HFFc6 (cell line): ENCODE measurements at regions not wholly inside any gene's neighbourhood (a gene's known extent, or its start where the extent isn't known, plus 50 kb on each side); places are given as distances from the start of the nearest gene placed in this dataset.

ENCODE experiments used
- DNase-seq: peaks from one replicate; pipeline ENCODE4 v3.0.0-alpha.2; 2018
- H3K27ac Mint-ChIP-seq: 2 replicates; pipeline ENCODE4 v1.8.0; 2020; ENCODE audit warnings: mild to moderate bottlenecking, mixed read lengths
- H3K27me3 Mint-ChIP-seq: 2 replicates; pipeline ENCODE4 v1.8.0; 2021; ENCODE audit warnings: mild to moderate bottlenecking, moderate library complexity, mixed read lengths; ENCODE audit not compliant: insufficient read depth
- H3K36me3 Mint-ChIP-seq: 2 replicates; pipeline ENCODE4 v1.8.0; 2021; ENCODE audit warnings: low read depth, mixed read lengths
- H3K4me1 Mint-ChIP-seq: 2 replicates; pipeline ENCODE4 v1.8.0; 2020; ENCODE audit warnings: low read depth, mixed read lengths
- H3K4me3 Mint-ChIP-seq: 2 replicates; pipeline ENCODE4 v1.8.0; 2020; ENCODE audit warnings: mild to moderate bottlenecking, moderate library complexity, mixed read lengths
- H3K9me3 Mint-ChIP-seq: 2 replicates; pipeline ENCODE4 v1.8.0; 2020; ENCODE audit warnings: mild to moderate bottlenecking, mixed read lengths
- TF ChIP-seq, protein P1 (sequence below): fragments of 200-600 bp; sonication (generic); IDR thresholded peaks from 2 replicates; pipeline ENCODE4 v1.5.0; 2021; ENCODE audit warnings: antibody characterized with exemption, mild to moderate bottlenecking

DNA sequence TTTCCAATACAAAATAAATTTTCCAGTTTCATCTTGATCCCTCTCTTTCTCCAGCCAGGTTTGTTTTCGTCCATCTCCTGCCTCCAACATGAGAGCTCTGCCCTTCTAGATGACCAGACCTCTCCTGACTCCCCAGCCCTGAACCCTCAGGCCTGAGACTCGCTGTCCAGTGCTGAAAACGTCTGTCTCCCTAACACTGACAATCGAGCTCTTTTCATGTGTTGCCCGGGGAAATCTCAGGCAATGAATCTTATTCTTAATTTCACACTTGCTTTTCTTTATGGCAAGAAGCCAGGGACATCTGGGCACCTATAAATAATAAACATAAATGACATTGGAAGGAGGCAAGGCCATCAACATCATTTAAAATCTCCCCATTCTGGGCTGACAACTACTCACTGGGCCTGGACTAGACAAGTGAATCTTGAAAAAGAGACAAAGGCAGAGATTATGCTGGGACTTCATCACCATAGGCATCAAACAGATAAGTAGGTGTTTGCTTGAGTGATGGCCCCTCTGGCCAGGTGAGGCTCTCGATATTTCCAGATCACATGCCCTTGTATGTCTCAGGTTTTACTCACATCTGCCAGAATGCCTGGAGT lies 274.5 kb upstream of the B3GAT1 start:
- Mint-ChIP-seq H3K27me3 (no peaks in the 10 kb centered on the region; the same call in 1 of the 2 replicates), H3K9me3 (peaks cover 31% of the 10 kb centered on the region), H3K27ac (no peak overlapping the region), H3K4me3 (no peak overlapping the region), H3K36me3 (peaks cover 8% of the 10 kb centered on the region; the same call in 1 of the 2 replicates), H3K4me1 (no peaks in the 10 kb centered on the region)
- DNase-seq = no peak
- TF ChIP-seq, protein P1, sequence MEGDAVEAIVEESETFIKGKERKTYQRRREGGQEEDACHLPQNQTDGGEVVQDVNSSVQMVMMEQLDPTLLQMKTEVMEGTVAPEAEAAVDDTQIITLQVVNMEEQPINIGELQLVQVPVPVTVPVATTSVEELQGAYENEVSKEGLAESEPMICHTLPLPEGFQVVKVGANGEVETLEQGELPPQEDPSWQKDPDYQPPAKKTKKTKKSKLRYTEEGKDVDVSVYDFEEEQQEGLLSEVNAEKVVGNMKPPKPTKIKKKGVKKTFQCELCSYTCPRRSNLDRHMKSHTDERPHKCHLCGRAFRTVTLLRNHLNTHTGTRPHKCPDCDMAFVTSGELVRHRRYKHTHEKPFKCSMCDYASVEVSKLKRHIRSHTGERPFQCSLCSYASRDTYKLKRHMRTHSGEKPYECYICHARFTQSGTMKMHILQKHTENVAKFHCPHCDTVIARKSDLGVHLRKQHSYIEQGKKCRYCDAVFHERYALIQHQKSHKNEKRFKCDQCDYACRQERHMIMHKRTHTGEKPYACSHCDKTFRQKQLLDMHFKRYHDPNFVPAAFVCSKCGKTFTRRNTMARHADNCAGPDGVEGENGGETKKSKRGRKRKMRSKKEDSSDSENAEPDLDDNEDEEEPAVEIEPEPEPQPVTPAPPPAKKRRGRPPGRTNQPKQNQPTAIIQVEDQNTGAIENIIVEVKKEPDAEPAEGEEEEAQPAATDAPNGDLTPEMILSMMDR = no peak

DNA sequence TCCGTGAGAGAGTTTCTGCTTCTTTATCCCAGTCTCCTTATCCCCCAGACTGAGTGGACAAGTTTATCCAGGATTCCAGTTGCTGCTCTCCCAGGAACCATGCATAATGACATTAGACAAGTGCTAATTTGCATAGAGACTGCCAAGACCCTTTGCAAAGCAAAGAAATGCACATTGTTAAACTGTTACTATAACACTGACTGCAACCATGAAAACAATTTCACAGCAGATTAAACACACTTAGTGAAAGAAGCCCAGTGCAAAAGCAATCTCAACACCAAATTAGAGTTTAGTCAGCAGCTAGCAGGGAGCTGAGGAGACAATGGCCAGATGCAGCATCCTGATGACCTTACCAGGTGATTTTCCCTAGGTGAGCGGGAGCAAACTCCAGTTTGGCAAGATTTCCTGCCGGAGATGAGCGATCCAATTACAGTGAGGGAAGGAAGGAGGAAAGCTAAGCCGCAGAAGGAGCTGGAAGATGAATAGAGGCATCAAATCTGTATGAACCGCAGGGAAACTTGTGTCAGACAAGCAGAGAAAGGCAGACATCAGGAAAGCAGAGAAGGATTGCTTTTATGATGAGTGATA lies 273.8 kb upstream of the B3GAT1 start:
- Mint-ChIP-seq H3K4me1 (no peaks in the 10 kb centered on the region), H3K4me3 (no peak overlapping the region), H3K36me3 (peaks cover 8% of the 10 kb centered on the region; the same call in 1 of the 2 replicates), H3K27me3 (no peaks in the 10 kb centered on the region), H3K27ac (no peak overlapping the region), H3K9me3 (peaks cover 30% of the 10 kb centered on the region)
- TF ChIP-seq, protein P1 = no peak
- DNase-seq = no peak

DNA sequence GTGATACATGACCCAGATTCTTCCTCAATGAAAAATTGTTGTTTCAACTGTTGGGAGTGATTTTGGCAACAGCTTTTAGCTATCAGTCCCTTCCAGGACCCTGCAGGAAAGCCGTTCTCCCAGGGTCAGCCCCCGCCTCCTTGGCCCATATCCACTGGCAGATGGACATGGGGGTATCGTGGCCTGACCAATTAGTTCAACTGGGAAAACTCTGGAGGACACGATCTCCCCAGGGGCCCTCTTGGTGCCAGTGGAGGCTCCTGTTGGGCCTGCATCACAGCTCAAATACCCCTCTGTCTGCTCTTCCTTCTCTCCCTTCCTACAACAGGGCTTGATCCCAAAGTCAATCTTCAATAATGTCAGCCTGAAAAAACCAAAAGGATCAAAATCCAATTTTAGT lies 272.5 kb upstream of the B3GAT1 start:
- no peak overlapping the region for H3K4me3 Mint-ChIP-seq
- no peak for DNase-seq
- H3K27ac Mint-ChIP-seq = no peak overlapping the region
- H3K9me3 Mint-ChIP-seq = peaks cover 39% of the 10 kb centered on the region
- H3K27me3 Mint-ChIP-seq = peaks cover 1% of the 10 kb centered on the region; the same call in 1 of the 2 replicates
- TF ChIP-seq, protein P1 = no peak
- H3K4me1 Mint-ChIP-seq = no peaks in the 10 kb centered on the region
- peaks cover 8% of the 10 kb centered on the region; the same call in 1 of the 2 replicates for H3K36me3 Mint-ChIP-seq

DNA sequence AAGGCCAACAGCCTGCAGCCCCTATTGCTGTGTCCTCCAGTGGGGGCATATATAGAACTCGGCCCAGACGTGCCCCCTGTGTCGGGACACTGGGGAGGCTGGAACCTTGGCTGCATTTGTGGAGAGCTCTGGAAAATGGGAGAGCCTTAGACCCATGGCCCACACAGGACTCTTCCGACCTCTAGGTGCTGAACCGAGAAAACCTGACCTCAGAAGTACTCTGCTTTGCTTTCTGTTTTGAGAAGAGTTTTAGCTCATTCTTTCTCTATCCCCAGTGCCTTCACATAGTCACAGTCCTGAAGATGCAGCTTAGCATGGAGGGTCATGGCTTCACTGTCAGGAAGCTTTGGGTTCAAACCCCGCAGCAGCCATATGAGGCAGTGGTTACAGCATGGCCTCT lies 271.8 kb upstream of the B3GAT1 start:
- Mint-ChIP-seq H3K27ac (no peak overlapping the region), H3K36me3 (peaks cover 8% of the 10 kb centered on the region; the same call in 1 of the 2 replicates), H3K27me3 (peaks cover 1% of the 10 kb centered on the region; the same call in 1 of the 2 replicates), H3K4me3 (no peak overlapping the region), H3K4me1 (no peaks in the 10 kb centered on the region), H3K9me3 (peaks cover 46% of the 10 kb centered on the region)
- no peak for DNase-seq
- TF ChIP-seq, protein P1 = no peak

DNA sequence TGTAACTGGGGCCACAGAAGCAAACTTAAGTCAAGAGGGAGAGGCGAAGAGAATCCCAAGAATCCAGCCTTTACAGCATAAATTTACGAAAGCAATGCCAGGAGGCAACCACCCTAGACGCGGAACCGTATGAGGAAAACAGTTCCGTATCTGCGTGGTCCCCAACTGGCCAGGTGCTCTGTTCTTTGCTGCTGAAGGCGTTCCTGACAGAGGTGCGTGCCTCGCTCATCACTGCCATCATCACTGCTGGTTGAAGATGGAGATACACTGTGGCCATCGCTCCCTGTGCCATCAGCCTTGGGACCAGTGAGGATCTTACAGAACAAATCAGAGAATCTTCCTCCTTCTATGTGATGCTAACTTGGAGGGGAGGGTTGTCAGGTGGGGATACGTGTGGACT lies 270.5 kb upstream of the B3GAT1 start:
- Mint-ChIP-seq H3K4me3 (no peak overlapping the region), H3K9me3 (peaks cover 52% of the 10 kb centered on the region), H3K36me3 (peaks cover 8% of the 10 kb centered on the region; the same call in 1 of the 2 replicates), H3K27ac (no peak overlapping the region), H3K4me1 (no peaks in the 10 kb centered on the region), H3K27me3 (peaks cover 1% of the 10 kb centered on the region; the same call in 1 of the 2 replicates)
- TF ChIP-seq, protein P1 = no peak
- no peak for DNase-seq
